ENCODE measurements at regions not wholly inside any gene's neighbourhood (a gene's known extent, or its start where the extent isn't known, plus 50 kb on each side); places are given as distances from the start of the nearest gene placed in this dataset.
"Not testable (repeated sequence)": the region's sequence is repeated elsewhere in the genome, so short reads cannot be mapped to it uniquely, and the experiment has no call there.

GRCh38 chr2:183964565-183964964 is 633.8 kb upstream of the ZNF804A start:
- no peaks in the 10 kb centered on the region for H4K20me1 ChIP-seq (ENCODE audit: insufficient read depth, low read length)
- no peaks in the 10 kb centered on the region for H3F3A ChIP-seq (ENCODE audit: insufficient read depth, low read length)
- no peak overlapping the region for H3K4me2 ChIP-seq (ENCODE audit: low read length)
- H3K79me2 ChIP-seq (ENCODE audit: insufficient read depth, low read length), result no peaks in the 10 kb centered on the region
- no peak overlapping the region for H2AFZ ChIP-seq (ENCODE audit: low read length)
- H3K27ac ChIP-seq (ENCODE audit: low read depth, low read length, poor library complexity, severe bottlenecking), result no peak overlapping the region
- no peak for TF ChIP-seq EZH2 (IDR thresholded peaks at IDR 0.05; ENCODE audit: borderline replicate concordance, low read length)
- no peak for TF ChIP-seq CTCF (IDR thresholded peaks at IDR 0.05; ENCODE audit: low read length)
- H3K9ac ChIP-seq (ENCODE audit: low read length), result no peak overlapping the region
- H3K9me3 ChIP-seq (ENCODE audit: low read length), result no peaks in the 10 kb centered on the region
- no peaks in the 10 kb centered on the region for H3K27me3 ChIP-seq (ENCODE audit: insufficient read depth, low read length)
- H3K4me3 ChIP-seq (ENCODE audit: low read depth, low read length, poor library complexity, severe bottlenecking), result no peak overlapping the region
- H3K36me3 ChIP-seq (ENCODE audit: insufficient read depth, low read length), result no peaks in the 10 kb centered on the region
- no peaks in the 10 kb centered on the region for H3K9me2 ChIP-seq (ENCODE audit: low read depth, low read length)
- H3K4me1 ChIP-seq (ENCODE audit: insufficient read depth, low read length, severe bottlenecking), result no peaks in the 10 kb centered on the region

DNA sequence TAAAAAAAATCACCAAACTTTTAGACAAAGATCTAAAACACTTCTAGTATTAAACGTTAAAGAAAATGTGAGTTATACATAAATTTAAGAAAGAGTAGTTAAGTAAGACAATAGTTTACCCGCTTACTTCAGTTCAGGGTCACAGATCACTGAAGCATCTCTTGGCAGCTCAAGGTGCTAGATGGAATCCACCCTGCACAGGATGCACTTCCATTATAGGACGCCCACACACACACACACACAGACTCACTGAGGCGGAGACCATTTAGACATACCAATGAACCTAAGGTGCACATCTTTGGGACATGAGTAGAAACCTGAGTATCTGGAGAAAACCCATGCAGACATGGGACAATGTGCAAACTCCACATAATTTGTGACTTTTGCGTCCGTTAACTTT is 630.6 kb upstream of the ZNF804A start:
- TF ChIP-seq CTCF (IDR thresholded peaks at IDR 0.05; ENCODE audit: low read length) (no peak), EZH2 (IDR thresholded peaks at IDR 0.05; ENCODE audit: borderline replicate concordance, low read length) (no peak)
- Histone ChIP-seq H2AFZ (ENCODE audit: low read length) (no peak overlapping the region), H3K27ac (ENCODE audit: low read depth, low read length, poor library complexity, severe bottlenecking) (no peak overlapping the region), H3K4me1 (ENCODE audit: insufficient read depth, low read length, severe bottlenecking) (no peaks in the 10 kb centered on the region), H3F3A (ENCODE audit: insufficient read depth, low read length) (no peaks in the 10 kb centered on the region), H3K36me3 (ENCODE audit: insufficient read depth, low read length) (no peaks in the 10 kb centered on the region), H3K4me2 (ENCODE audit: low read length) (no peak overlapping the region), H3K9ac (ENCODE audit: low read length) (no peak overlapping the region), H3K9me2 (ENCODE audit: low read depth, low read length) (no peaks in the 10 kb centered on the region), H3K9me3 (ENCODE audit: low read length) (no peaks in the 10 kb centered on the region), H3K4me3 (ENCODE audit: low read depth, low read length, poor library complexity, severe bottlenecking) (no peak overlapping the region), H3K79me2 (ENCODE audit: insufficient read depth, low read length) (no peaks in the 10 kb centered on the region), H3K27me3 (ENCODE audit: insufficient read depth, low read length) (no peaks in the 10 kb centered on the region), H4K20me1 (ENCODE audit: insufficient read depth, low read length) (no peaks in the 10 kb centered on the region)

DNA sequence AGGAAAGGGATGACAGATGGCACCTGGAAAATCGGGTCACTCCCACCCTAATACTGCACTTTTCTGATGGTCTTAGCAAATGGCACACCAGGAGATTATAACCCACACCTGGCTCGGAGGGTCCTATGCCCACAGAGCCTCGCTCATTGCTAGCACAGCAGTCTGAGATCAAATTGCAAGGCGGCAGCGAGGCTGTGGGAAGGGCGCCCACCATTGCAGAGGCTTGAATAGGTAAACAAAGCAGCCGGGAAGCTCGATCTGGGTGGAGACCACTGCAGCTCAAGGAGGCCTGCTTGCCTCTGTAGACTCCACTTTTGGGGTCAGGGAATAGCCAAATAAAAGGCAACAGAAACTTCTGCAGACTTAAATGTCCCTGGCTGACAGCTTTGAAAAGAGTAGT is 622.7 kb upstream of the ZNF804A start:
- H3K9me2 ChIP-seq (ENCODE audit: low read depth, low read length); H3K4me1 ChIP-seq (ENCODE audit: insufficient read depth, low read length, severe bottlenecking); H3K4me2 ChIP-seq (ENCODE audit: low read length); H2AFZ ChIP-seq (ENCODE audit: low read length); H3K4me3 ChIP-seq (ENCODE audit: low read depth, low read length, poor library complexity, severe bottlenecking); H4K20me1 ChIP-seq (ENCODE audit: insufficient read depth, low read length); H3K9ac ChIP-seq (ENCODE audit: low read length); H3K79me2 ChIP-seq (ENCODE audit: insufficient read depth, low read length); H3K9me3 ChIP-seq (ENCODE audit: low read length); H3K27me3 ChIP-seq (ENCODE audit: insufficient read depth, low read length); H3K36me3 ChIP-seq (ENCODE audit: insufficient read depth, low read length); H3F3A ChIP-seq (ENCODE audit: insufficient read depth, low read length); H3K27ac ChIP-seq (ENCODE audit: low read depth, low read length, poor library complexity, severe bottlenecking): not testable (repeated sequence)

DNA sequence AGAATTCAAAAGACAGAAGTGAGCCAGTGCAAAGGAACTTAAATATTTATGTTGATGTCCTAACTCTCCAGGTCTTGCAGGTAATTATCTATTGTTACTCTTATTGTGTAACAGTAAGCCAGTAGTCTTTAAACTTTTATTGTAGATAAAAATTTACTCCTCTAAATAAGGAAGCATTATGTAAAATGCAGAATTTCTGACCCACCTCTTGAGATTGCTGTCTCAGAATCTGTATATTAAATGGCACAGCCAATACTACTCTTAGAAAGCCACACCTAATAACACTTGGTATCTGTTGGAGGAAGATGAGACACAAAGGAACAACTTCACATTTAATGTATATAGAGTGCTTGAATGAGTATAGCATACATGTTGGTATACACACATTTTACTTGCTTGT is 613.5 kb upstream of the ZNF804A start:
- Histone ChIP-seq H3K27ac (ENCODE audit: low read depth, low read length, poor library complexity, severe bottlenecking) (no peak overlapping the region), H3K27me3 (ENCODE audit: insufficient read depth, low read length) (no peaks in the 10 kb centered on the region), H3K79me2 (ENCODE audit: insufficient read depth, low read length) (no peaks in the 10 kb centered on the region), H3K36me3 (ENCODE audit: insufficient read depth, low read length) (no peaks in the 10 kb centered on the region), H3K4me3 (ENCODE audit: low read depth, low read length, poor library complexity, severe bottlenecking) (no peak overlapping the region), H3K4me1 (ENCODE audit: insufficient read depth, low read length, severe bottlenecking) (no peaks in the 10 kb centered on the region), H3K9me2 (ENCODE audit: low read depth, low read length) (no peaks in the 10 kb centered on the region), H3K4me2 (ENCODE audit: low read length) (no peak overlapping the region), H2AFZ (ENCODE audit: low read length) (no peak overlapping the region), H4K20me1 (ENCODE audit: insufficient read depth, low read length) (no peaks in the 10 kb centered on the region), H3F3A (ENCODE audit: insufficient read depth, low read length) (no peaks in the 10 kb centered on the region), H3K9me3 (ENCODE audit: low read length) (no peaks in the 10 kb centered on the region), H3K9ac (ENCODE audit: low read length) (no peak overlapping the region)
- TF ChIP-seq EZH2 (IDR thresholded peaks at IDR 0.05; ENCODE audit: borderline replicate concordance, low read length) (no peak), CTCF (IDR thresholded peaks at IDR 0.05; ENCODE audit: low read length) (no peak)

All from OCI-LY1 (cell line).